HepG2 (cell line): ENCODE measurements at regions not wholly inside any gene's neighbourhood (a gene's known extent, or its start where the extent isn't known, plus 50 kb on each side); places are given as distances from the start of the nearest gene placed in this dataset.

ENCODE experiments used
- ATAC-seq: fragments of 200-7000 bp; cut with Tn5 transposase; 3 replicates; pipeline ENCODE4 v1.9.1; 2020; ENCODE audit warnings: mild to moderate bottlenecking, moderate library complexity
- BruUV-seq: library from RNA; stranded (reverse); fragments of 400-500 nt; replicated peaks from 2 replicates; lab custom pipeline; 2021; lab: Mats Ljungman, UMichigan
- CTCF ChIA-PET: fragments of 300-600 bp; formaldehyde crosslinking; extraction: SDS; loops from one replicate; lab custom pipeline; 2021; ENCODE audit warnings: low total read pairs, inconsistent platforms, low intra/inter-chr PET ratio; lab: Yijun Ruan, JAX
- POLR2A ChIA-PET: fragments of 350-600 bp; sonication (Branson Sonifier 250); formaldehyde crosslinking; loops from one replicate; lab custom pipeline; 2020; ENCODE audit warnings: antibody characterized with exemption, inconsistent platforms; lab: Yijun Ruan, JAX
- DNase-seq: peaks from one replicate; pipeline ENCODE4 v3.0.0-alpha.2; 2015; ENCODE audit warnings: low spot score
- FAIRE-seq: peaks from 3 replicates; lab custom pipeline; 2011; peaks lifted over from hg19 to GRCh38; lab: Jason Lieb, UNC
- H2AFZ ChIP-seq: one replicate; pipeline ENCODE4 v1.6.1; 2011; ENCODE audit warnings: low read length, inconsistent platforms
- H3K27ac ChIP-seq: fragments of 300-600 bp; 3 replicates; pipeline ENCODE4 v1.8.0; 2011; ENCODE audit warnings: mixed run types, mild to moderate bottlenecking, mixed read lengths, low read length, inconsistent platforms; ENCODE audit not compliant: insufficient read depth; ENCODE audit errors: extremely low read length
- H3K27me3 ChIP-seq, 2 experiments: fragments of 200-600 bp in 1 of 2; 2 replicates in 1 of 2; 3 replicates in 1 of 2; pipeline versions ENCODE4 v1.6.0 to v1.8.0; 2011; ENCODE audit warnings: low read length in 2 of 2, mild to moderate bottlenecking in 2 of 2, moderate library complexity in 2 of 2, inconsistent platforms in 1 of 2; ENCODE audit not compliant: insufficient read depth in 2 of 2, control insufficient read depth in 1 of 2
- H3K36me3 ChIP-seq, 2 experiments: fragments of 200-600 bp in 1 of 2; replicated peaks in 1 of 2; 2 replicates in 1 of 2; 3 replicates in 1 of 2; pipeline versions ENCODE4 v1.5.1 to v1.8.0; 2011; ENCODE audit warnings: low read length in 2 of 2, inconsistent platforms in 1 of 2; ENCODE audit not compliant: insufficient read depth in 2 of 2, control insufficient read depth in 1 of 2
- H3K4me1 ChIP-seq: 2 replicates; pipeline ENCODE4 v1.5.1; 2012; ENCODE audit warnings: low read length, inconsistent platforms; ENCODE audit not compliant: insufficient read depth
- H3K4me2 ChIP-seq: 2 replicates; pipeline ENCODE4 v1.6.0; 2011; ENCODE audit warnings: low read depth, low read length, inconsistent platforms
- H3K4me3 ChIP-seq, 3 experiments: fragments of 200-600 bp in 1 of 3; sonication (generic), shearing (Covaris generic) in 1 of 3; replicated peaks in 1 of 3; 2 replicates each; pipeline ENCODE4 v1.5.1; 2011 to 2016; ENCODE audit warnings: low read length in 3 of 3, inconsistent platforms in 2 of 3, low read depth in 2 of 3, mild to moderate bottlenecking in 2 of 3, control low read depth in 1 of 3, mixed read lengths in 1 of 3; ENCODE audit not compliant: insufficient read depth in 1 of 3
- H3K79me2 ChIP-seq: one replicate; pipeline ENCODE4 v1.6.1; 2011; ENCODE audit warnings: low read length, inconsistent platforms; ENCODE audit not compliant: insufficient read depth
- H3K9ac ChIP-seq: 2 replicates; pipeline ENCODE4 v1.6.0; 2011; ENCODE audit warnings: mild to moderate bottlenecking, low read depth, low read length, inconsistent platforms; ENCODE audit not compliant: insufficient read depth
- H3K9me3 ChIP-seq: 2 replicates; pipeline ENCODE4 v1.5.1; 2012; ENCODE audit warnings: mild to moderate bottlenecking, low read length
- H4K20me1 ChIP-seq: 2 replicates; pipeline ENCODE4 v1.6.0; 2011; ENCODE audit warnings: inconsistent platforms, mild to moderate bottlenecking, low read length, moderate library complexity; ENCODE audit not compliant: insufficient read depth
- ARID5B ChIP-seq: IDR thresholded peaks from 2 replicates; pipeline ENCODE4 v1.4.0; 2020; ENCODE audit warnings: mild to moderate bottlenecking, missing genetic modification reagents
- GATA4 ChIP-seq: sonication (generic); IDR thresholded peaks from 2 replicates; pipeline ENCODE4 v1.6.1; 2016; ENCODE audit warnings: antibody characterized with exemption, low read depth, borderline replicate concordance
- HDAC6 ChIP-seq: fragments of 200-600 bp; sonication (generic); IDR thresholded peaks from 2 replicates; pipeline ENCODE4 v1.7.0; 2017; ENCODE audit warnings: mild to moderate bottlenecking, antibody characterized with exemption, low read length, low read depth
- HOXA7 ChIP-seq: sonication (generic); formaldehyde crosslinking; IDR thresholded peaks from 2 replicates; pipeline ENCODE4 v1.8.1; 2022; ENCODE audit warnings: mild to moderate bottlenecking, missing genetic modification reagents, moderate library complexity
- KDM1A ChIP-seq: IDR thresholded peaks from 2 replicates; pipeline ENCODE4 v1.6.1; 2016; ENCODE audit warnings: missing compliant biosample characterization
- PHF5A ChIP-seq: IDR thresholded peaks from one replicate; pipeline ENCODE4 v1.6.1; 2018; ENCODE audit warnings: low read depth, missing genetic modification reagents; ENCODE audit not compliant: unreplicated experiment
- PRPF4 ChIP-seq: fragments of 200-400 bp; formaldehyde crosslinking; IDR thresholded peaks from 2 replicates; pipeline ENCODE4 v1.6.1; 2016; ENCODE audit warnings: low read length, low read depth; ENCODE audit not compliant: poor library complexity, severe bottlenecking
- TBL1XR1 ChIP-seq: fragments of 150-350 bp; IDR thresholded peaks from 2 replicates; pipeline ENCODE4 v1.6.1; 2014; ENCODE audit warnings: borderline replicate concordance, low read length; ENCODE audit not compliant: partially characterized antibody
- TRIM22 ChIP-seq: fragments of 450-650 bp; IDR thresholded peaks from 2 replicates; pipeline ENCODE4 v1.6.1; 2017
- ZFP41 ChIP-seq: sonication (generic); formaldehyde crosslinking; IDR thresholded peaks from 2 replicates; pipeline ENCODE4 v1.4.0; 2020; ENCODE audit warnings: mild to moderate bottlenecking, missing genetic modification reagents, borderline replicate concordance
- ZMAT3 ChIP-seq: sonication (generic); formaldehyde crosslinking; conservative IDR thresholded peaks from 2 replicates; pipeline ENCODE4 v1.7.0; 2021; ENCODE audit warnings: missing genetic modification reagents
- ZNF7 ChIP-seq: IDR thresholded peaks from 2 replicates; pipeline ENCODE4 v1.6.1; 2016; ENCODE audit warnings: missing biosample characterization, missing genetic modification reagents
- ZNF776 ChIP-seq: sonication (generic); formaldehyde crosslinking; IDR thresholded peaks from 2 replicates; pipeline ENCODE4 v1.4.0; 2020; ENCODE audit warnings: mild to moderate bottlenecking, missing genetic modification reagents
- ZNF883 ChIP-seq: sonication (generic); formaldehyde crosslinking; IDR thresholded peaks from 2 replicates; pipeline ENCODE4 v1.5.1; 2020; ENCODE audit warnings: mild to moderate bottlenecking, missing genetic modification reagents; ENCODE audit errors: not compliant biosample characterization
- in situ Hi-C: cut with HindIII; loops from 2 replicates; pipeline ENCODE4 v1.10.0; 2017; ENCODE audit warnings: low pct_unique_long_range_greater_than_20kb; ENCODE audit not compliant: extremely low pct_ligation_motif_present
- intact Hi-C: fragments of 100-400 bp; cut with micrococcal nuclease; formaldehyde crosslinking; loops from one replicate; pipeline ENCODE4 v1.10.0; 2022; ENCODE audit not compliant: unreplicated experiment
- TF ChIP-seq, protein P1 (sequence below): sonication (generic); formaldehyde crosslinking; IDR thresholded peaks from 2 replicates; pipeline ENCODE4 v1.4.0; 2020; ENCODE audit warnings: missing genetic modification reagents
- TF ChIP-seq, protein P2 (sequence below): IDR thresholded peaks from 2 replicates; pipeline ENCODE4 v1.6.1; 2016

DNA sequence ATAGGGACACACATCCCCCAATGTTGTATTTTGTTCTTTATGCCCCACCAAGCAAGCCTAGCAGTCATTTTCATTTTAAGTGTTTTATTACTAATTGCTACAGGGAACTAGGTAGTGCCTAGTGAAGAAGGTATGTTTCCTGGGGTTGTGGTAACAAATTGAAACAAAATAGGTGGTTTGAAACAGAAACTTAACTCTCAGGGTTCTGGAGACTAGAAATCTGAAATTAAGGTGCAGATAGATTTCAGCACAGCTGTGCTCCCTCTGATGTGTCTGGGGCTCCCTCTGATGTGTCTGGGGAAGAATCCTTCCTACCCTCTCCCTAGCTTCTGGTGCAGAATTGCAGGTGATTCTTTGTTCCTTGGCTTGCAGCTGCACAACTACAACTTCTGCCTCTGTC lies 390.1 kb downstream of the ZFHX3 start:
- H3K4me3 ChIP-seq, result no peak overlapping the region
- H3K4me2 ChIP-seq, result no peak overlapping the region
- no peak overlapping the region for H2AFZ ChIP-seq
- H3K27me3 ChIP-seq, result no peaks in the 10 kb centered on the region
- in situ Hi-C loops (no loop called here), intact Hi-C loops (no loop called here)
- no peak for ATAC-seq
- ChIA-PET POLR2A (no interaction called here), CTCF (no interaction called here)
- H3K9ac ChIP-seq, result no peak overlapping the region
- no peaks in the 10 kb centered on the region for H4K20me1 ChIP-seq
- no peaks in the 10 kb centered on the region for H3K9me3 ChIP-seq
- FAIRE-seq, result no peak
- no peak for TF ChIP-seq KDM1A (CRISPR knock-in tag)
- no peak for TF ChIP-seq ZNF7 (CRISPR knock-in tag)
- no peak for TF ChIP-seq ARID5B (CRISPR knock-in tag)
- no peak for TF ChIP-seq PRPF4
- TF ChIP-seq HDAC6, result no peak
- no peak for TF ChIP-seq ZFP41 (CRISPR knock-in tag)
- no peak for TF ChIP-seq TBL1XR1
- TF ChIP-seq GATA4, result no peak
- TF ChIP-seq TRIM22, result no peak
- TF ChIP-seq, protein P1, sequence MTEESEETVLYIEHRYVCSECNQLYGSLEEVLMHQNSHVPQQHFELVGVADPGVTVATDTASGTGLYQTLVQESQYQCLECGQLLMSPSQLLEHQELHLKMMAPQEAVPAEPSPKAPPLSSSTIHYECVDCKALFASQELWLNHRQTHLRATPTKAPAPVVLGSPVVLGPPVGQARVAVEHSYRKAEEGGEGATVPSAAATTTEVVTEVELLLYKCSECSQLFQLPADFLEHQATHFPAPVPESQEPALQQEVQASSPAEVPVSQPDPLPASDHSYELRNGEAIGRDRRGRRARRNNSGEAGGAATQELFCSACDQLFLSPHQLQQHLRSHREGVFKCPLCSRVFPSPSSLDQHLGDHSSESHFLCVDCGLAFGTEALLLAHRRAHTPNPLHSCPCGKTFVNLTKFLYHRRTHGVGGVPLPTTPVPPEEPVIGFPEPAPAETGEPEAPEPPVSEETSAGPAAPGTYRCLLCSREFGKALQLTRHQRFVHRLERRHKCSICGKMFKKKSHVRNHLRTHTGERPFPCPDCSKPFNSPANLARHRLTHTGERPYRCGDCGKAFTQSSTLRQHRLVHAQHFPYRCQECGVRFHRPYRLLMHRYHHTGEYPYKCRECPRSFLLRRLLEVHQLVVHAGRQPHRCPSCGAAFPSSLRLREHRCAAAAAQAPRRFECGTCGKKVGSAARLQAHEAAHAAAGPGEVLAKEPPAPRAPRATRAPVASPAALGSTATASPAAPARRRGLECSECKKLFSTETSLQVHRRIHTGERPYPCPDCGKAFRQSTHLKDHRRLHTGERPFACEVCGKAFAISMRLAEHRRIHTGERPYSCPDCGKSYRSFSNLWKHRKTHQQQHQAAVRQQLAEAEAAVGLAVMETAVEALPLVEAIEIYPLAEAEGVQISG (CRISPR knock-in tag), result no peak
- no peak for TF ChIP-seq ZNF883 (CRISPR knock-in tag)
- TF ChIP-seq ZMAT3 (CRISPR knock-in tag), result no peak
- TF ChIP-seq ZNF776 (CRISPR knock-in tag), result no peak
- no peak for TF ChIP-seq PHF5A (CRISPR knock-in tag)
- TF ChIP-seq HOXA7 (CRISPR knock-in tag), result no peak
- TF ChIP-seq, protein P2, sequence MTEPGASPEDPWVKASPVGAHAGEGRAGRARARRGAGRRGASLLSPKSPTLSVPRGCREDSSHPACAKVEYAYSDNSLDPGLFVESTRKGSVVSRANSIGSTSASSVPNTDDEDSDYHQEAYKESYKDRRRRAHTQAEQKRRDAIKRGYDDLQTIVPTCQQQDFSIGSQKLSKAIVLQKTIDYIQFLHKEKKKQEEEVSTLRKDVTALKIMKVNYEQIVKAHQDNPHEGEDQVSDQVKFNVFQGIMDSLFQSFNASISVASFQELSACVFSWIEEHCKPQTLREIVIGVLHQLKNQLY, result no peak
- peaks cover under 1% of the 10 kb centered on the region; the same call in 1 of the 2 replicates for H3K4me1 ChIP-seq
- peaks cover 12% of the 10 kb centered on the region for H3K79me2 ChIP-seq
- no peak for DNase-seq
- no peak overlapping the region for H3K27ac ChIP-seq
- BruUV-seq, result no TSS peak
- no peaks in the 10 kb centered on the region for H3K36me3 ChIP-seq
